ENCODE measurements at regions not wholly inside any gene's neighbourhood (a gene's known extent, or its start where the extent isn't known, plus 50 kb on each side); places are given as distances from the start of the nearest gene placed in this dataset.

DNA sequence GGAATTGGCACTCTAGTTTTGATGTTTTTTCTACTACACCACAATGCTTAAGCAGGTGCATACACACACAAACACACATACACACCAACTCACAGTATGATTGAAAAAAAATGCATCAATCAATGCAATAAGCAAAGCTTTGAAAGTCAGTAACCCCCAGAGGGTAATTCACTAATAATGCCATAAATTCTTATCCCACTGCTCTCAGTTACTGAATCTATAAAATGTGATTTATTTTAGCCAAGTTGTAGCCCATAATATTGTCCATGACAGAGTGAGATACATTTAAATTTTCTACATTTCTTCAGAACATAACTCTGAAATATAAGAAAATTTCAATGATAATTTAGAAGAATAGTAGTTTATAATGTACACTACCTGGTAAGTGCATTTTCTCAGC lies 87.9 kb downstream of the LIG4 start (continued):
- no peak for TF ChIP-seq ZBTB9 (CRISPR knock-in tag; IDR thresholded peaks at IDR 0.05)
- TF ChIP-seq ZNF324 (CRISPR knock-in tag; IDR thresholded peaks at IDR 0.05) = no peak
- no peak for TF ChIP-seq PTBP1 (IDR thresholded peaks at IDR 0.05; ENCODE audit: low read depth, low read length)
- no peak for TF ChIP-seq PHF8 (IDR thresholded peaks at IDR 0.05; ENCODE audit: borderline replicate concordance, low read length)
- no peak for TF ChIP-seq RBM17 (IDR thresholded peaks at IDR 0.05; ENCODE audit: borderline replicate concordance, low read depth, low read length)
- no peak for TF ChIP-seq ZNF12 (CRISPR knock-in tag; IDR thresholded peaks at IDR 0.05)
- no peak for TF ChIP-seq ZNF408 (CRISPR knock-in tag; IDR thresholded peaks at IDR 0.05; ENCODE audit: low read depth)
- no peak for TF ChIP-seq ZZZ3 (IDR thresholded peaks at IDR 0.05)
- TF ChIP-seq, protein P1, sequence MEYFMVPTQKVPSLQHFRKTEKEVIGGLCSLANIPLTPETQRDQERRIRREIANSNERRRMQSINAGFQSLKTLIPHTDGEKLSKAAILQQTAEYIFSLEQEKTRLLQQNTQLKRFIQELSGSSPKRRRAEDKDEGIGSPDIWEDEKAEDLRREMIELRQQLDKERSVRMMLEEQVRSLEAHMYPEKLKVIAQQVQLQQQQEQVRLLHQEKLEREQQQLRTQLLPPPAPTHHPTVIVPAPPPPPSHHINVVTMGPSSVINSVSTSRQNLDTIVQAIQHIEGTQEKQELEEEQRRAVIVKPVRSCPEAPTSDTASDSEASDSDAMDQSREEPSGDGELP (CRISPR knock-in tag; IDR thresholded peaks at IDR 0.05; ENCODE audit: borderline replicate concordance) = no peak
- no peak for TF ChIP-seq FOXP1 (CRISPR knock-in tag; IDR thresholded peaks at IDR 0.05)

GRCh38 chr13:108126056-108126455 lies 89.3 kb downstream of the LIG4 start:
- no peaks in the 10 kb centered on the region for H4K20me1 ChIP-seq (replicated peaks; ENCODE audit: control insufficient read depth, insufficient read depth, low read length)
- no peak overlapping the region for H3K27ac ChIP-seq (ENCODE audit: extremely low read depth, low read depth, low read length)
- no peaks in the 10 kb centered on the region for H3K9me3 ChIP-seq (replicated peaks; ENCODE audit: control insufficient read depth, insufficient read depth, low read depth, low read length)
- no peaks in the 10 kb centered on the region for H3K4me1 ChIP-seq (replicated peaks in 1 of 2; ENCODE audit: control insufficient read depth in 2 of 2, insufficient read depth in 2 of 2, low read length in 2 of 2)
- no peaks in the 10 kb centered on the region for H3K9me1 ChIP-seq (ENCODE audit: control insufficient read depth, insufficient read depth, low read length)
- ATAC-seq = no peak
- WGBS (ENCODE audit: insufficient coverage, low coverage, missing lambda C conversion rate) = 0% methylated on average over 2 of the region's 2 CpGs
- no peaks in the 10 kb centered on the region for H3K27me3 ChIP-seq (ENCODE audit: control insufficient read depth in 2 of 2, insufficient read depth in 2 of 2, low read length in 2 of 2)
- DNase-seq (ENCODE audit: extremely low read depth in 1 of 4, low spot score in 3 of 4) = no peak
- intact Hi-C loops (cut with micrococcal nuclease) (no loop called here), in situ Hi-C loops (cut with MboI) (no loop called here)
- no TSS peak for BruUV-seq (replicated peaks)
- no peak for FAIRE-seq
- H3K9ac ChIP-seq (ENCODE audit: insufficient read depth in 1 of 2, low read depth in 2 of 2, low read length in 2 of 2) = no peak overlapping the region
- H3K79me2 ChIP-seq (ENCODE audit: control insufficient read depth, insufficient read depth, low read length) = no peaks in the 10 kb centered on the region
- CTCF ChIA-PET (ENCODE audit: low intra/inter-chr PET ratio) = no interaction called here
- H3K36me3 ChIP-seq (ENCODE audit: control insufficient read depth, insufficient read depth, low read length) = no peaks in the 10 kb centered on the region
- H3K4me2 ChIP-seq (ENCODE audit: insufficient read depth, low read length) = no peak overlapping the region
- POLR2A ChIA-PET = no interaction called here
- no peak overlapping the region for H2AFZ ChIP-seq (ENCODE audit: low read depth, low read length)
- H3K4me3 ChIP-seq = no peak overlapping the region
- TF ChIP-seq, protein P2, sequence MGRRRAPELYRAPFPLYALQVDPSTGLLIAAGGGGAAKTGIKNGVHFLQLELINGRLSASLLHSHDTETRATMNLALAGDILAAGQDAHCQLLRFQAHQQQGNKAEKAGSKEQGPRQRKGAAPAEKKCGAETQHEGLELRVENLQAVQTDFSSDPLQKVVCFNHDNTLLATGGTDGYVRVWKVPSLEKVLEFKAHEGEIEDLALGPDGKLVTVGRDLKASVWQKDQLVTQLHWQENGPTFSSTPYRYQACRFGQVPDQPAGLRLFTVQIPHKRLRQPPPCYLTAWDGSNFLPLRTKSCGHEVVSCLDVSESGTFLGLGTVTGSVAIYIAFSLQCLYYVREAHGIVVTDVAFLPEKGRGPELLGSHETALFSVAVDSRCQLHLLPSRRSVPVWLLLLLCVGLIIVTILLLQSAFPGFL (CRISPR knock-in tag; IDR thresholded peaks at IDR 0.05) = no peak
- TF ChIP-seq ZNF512 (tag; IDR thresholded peaks at IDR 0.05) (no peak), TRIM24 (IDR thresholded peaks at IDR 0.05) (no peak), PRMT5 (CRISPR knock-in tag; IDR thresholded peaks at IDR 0.05) (no peak), YY1 (IDR thresholded peaks at IDR 0.05; ENCODE audit: borderline replicate concordance in 1 of 3, control insufficient read depth in 1 of 3, extremely low read depth in 1 of 3, insufficient read depth in 3 of 3, insufficient read length in 1 of 3, insufficient replicate concordance in 2 of 3, low read depth in 1 of 3, low read length in 2 of 3) (no peak), NCOA2 (IDR thresholded peaks at IDR 0.05; ENCODE audit: partially characterized antibody in 2 of 2) (no peak), ZNF239 (CRISPR knock-in tag; IDR thresholded peaks at IDR 0.05) (no peak), ESRRA (IDR thresholded peaks at IDR 0.05; ENCODE audit: borderline replicate concordance, low read depth) (no peak)

Data from K562 (cell line).